ENCODE measurements at regions not wholly inside any gene's neighbourhood (a gene's known extent, or its start where the extent isn't known, plus 50 kb on each side); places are given as distances from the start of the nearest gene placed in this dataset.

GRCh38 chr15:93894438-93895036 is 336.8 kb upstream of the MCTP2 start:
- DNase-seq, result no peak
- Histone ChIP-seq H3K79me2 (ENCODE audit: control insufficient read depth, insufficient read depth, low read length, poor library complexity) (no peaks in the 10 kb centered on the region), H2BK12ac (ENCODE audit: low read length) (no peak overlapping the region), H3K27ac (ENCODE audit: low read depth, low read length) (no peak overlapping the region), H3K79me1 (ENCODE audit: low read length) (no peaks in the 10 kb centered on the region), H3K4ac (ENCODE audit: low read depth, low read length) (no peak overlapping the region), H4K91ac (ENCODE audit: low read depth, low read length) (no peak overlapping the region), H3K23ac (ENCODE audit: low read length) (no peak overlapping the region), H3K36me3 (ENCODE audit: control insufficient read depth in 1 of 2, insufficient read depth in 2 of 2, low read length in 2 of 2) (no peaks in the 10 kb centered on the region), H3K9me3 (ENCODE audit: insufficient read depth, low read depth, low read length) (no peaks in the 10 kb centered on the region), H2BK120ac (ENCODE audit: insufficient read depth, low read length, poor library complexity) (no peak overlapping the region), H3K14ac (ENCODE audit: low read length) (no peak overlapping the region), H4K12ac (ENCODE audit: low read depth, low read length) (no peak overlapping the region), H3K4me3 (ENCODE audit: low read depth, low read length) (no peak overlapping the region), H3K18ac (ENCODE audit: low read length) (no peak overlapping the region), H3K9ac (ENCODE audit: low read length) (no peak overlapping the region), H3K4me1 (ENCODE audit: control insufficient read depth in 1 of 2, insufficient read depth in 2 of 2, low read length in 2 of 2) (no peaks in the 10 kb centered on the region), H4K8ac (ENCODE audit: low read depth, low read length) (no peak overlapping the region), H3K4me2 (ENCODE audit: low read length) (no peak overlapping the region), H2AK5ac (ENCODE audit: low read length) (no peak overlapping the region), H2BK5ac (ENCODE audit: low read depth, low read length, poor library complexity) (no peak overlapping the region), H3K27me3 (ENCODE audit: insufficient read depth, low read length) (no peaks in the 10 kb centered on the region), H2AFZ (ENCODE audit: insufficient read depth, low read length, poor library complexity) (no peak overlapping the region)
- WGBS (ENCODE audit: extremely low coverage, insufficient coverage, insufficient read length), result no CpG with 5 or more reads among the region's 3 CpGs

GRCh38 chr15:93887151-93887550 is 344.2 kb upstream of the MCTP2 start:
- DNase-seq, result no peak
- no peak overlapping the region for H4K12ac ChIP-seq (ENCODE audit: low read depth, low read length)
- no peak overlapping the region for H2BK12ac ChIP-seq (ENCODE audit: low read length)
- no peaks in the 10 kb centered on the region for H3K79me2 ChIP-seq (ENCODE audit: control insufficient read depth, insufficient read depth, low read length, poor library complexity)
- H3K27ac ChIP-seq (ENCODE audit: low read depth, low read length), result no peak overlapping the region
- no peak overlapping the region for H4K8ac ChIP-seq (ENCODE audit: low read depth, low read length)
- H2BK5ac ChIP-seq (ENCODE audit: low read depth, low read length, poor library complexity), result no peak overlapping the region
- no CpG with 5 or more reads among the region's 1 CpG for WGBS (ENCODE audit: extremely low coverage, insufficient coverage, insufficient read length)
- H2AFZ ChIP-seq (ENCODE audit: insufficient read depth, low read length, poor library complexity), result no peak overlapping the region
- H3K18ac ChIP-seq (ENCODE audit: low read length), result no peak overlapping the region
- H3K23ac ChIP-seq (ENCODE audit: low read length), result no peak overlapping the region
- H3K9ac ChIP-seq (ENCODE audit: low read length), result no peak overlapping the region
- H2BK120ac ChIP-seq (ENCODE audit: insufficient read depth, low read length, poor library complexity), result no peak overlapping the region
- H3K4ac ChIP-seq (ENCODE audit: low read depth, low read length), result no peak overlapping the region
- H3K36me3 ChIP-seq (ENCODE audit: control insufficient read depth in 1 of 2, insufficient read depth in 2 of 2, low read length in 2 of 2), result no peaks in the 10 kb centered on the region
- H3K4me3 ChIP-seq (ENCODE audit: low read depth, low read length), result no peak overlapping the region
- no peak overlapping the region for H2AK5ac ChIP-seq (ENCODE audit: low read length)
- no peak overlapping the region for H4K91ac ChIP-seq (ENCODE audit: low read depth, low read length)
- no peaks in the 10 kb centered on the region for H3K79me1 ChIP-seq (ENCODE audit: low read length)
- no peaks in the 10 kb centered on the region for H3K27me3 ChIP-seq (ENCODE audit: insufficient read depth, low read length)
- no peak overlapping the region for H3K4me2 ChIP-seq (ENCODE audit: low read length)
- no peaks in the 10 kb centered on the region for H3K4me1 ChIP-seq (ENCODE audit: control insufficient read depth in 1 of 2, insufficient read depth in 2 of 2, low read length in 2 of 2)
- H3K14ac ChIP-seq (ENCODE audit: low read length), result no peak overlapping the region
- no peaks in the 10 kb centered on the region for H3K9me3 ChIP-seq (ENCODE audit: insufficient read depth, low read depth, low read length)

DNA sequence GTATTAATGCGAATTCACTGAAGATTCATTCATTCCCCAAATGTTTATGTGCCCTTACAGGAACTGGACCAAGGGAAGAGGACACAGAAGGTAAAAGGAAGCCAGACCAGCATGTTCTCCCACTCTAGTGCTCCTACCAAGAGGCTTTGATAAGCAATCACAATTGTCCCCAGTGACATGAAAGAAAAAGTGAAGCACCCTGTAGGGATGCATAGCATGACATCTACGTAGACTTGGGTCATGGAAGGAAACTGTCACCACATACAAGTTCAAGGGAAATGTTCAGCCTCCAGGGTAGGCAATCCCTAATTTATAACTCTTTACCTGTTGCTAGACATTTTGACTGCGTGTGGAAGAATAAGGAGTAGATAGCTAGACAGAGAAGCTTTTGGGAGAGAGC is 348.6 kb upstream of the MCTP2 start:
- no peaks in the 10 kb centered on the region for H3K27me3 ChIP-seq (ENCODE audit: insufficient read depth, low read length)
- no peaks in the 10 kb centered on the region for H3K79me1 ChIP-seq (ENCODE audit: low read length)
- no peak for DNase-seq
- H3K27ac ChIP-seq (ENCODE audit: low read depth, low read length), result no peak overlapping the region
- no peak overlapping the region for H3K9ac ChIP-seq (ENCODE audit: low read length)
- H4K8ac ChIP-seq (ENCODE audit: low read depth, low read length), result no peak overlapping the region
- no peaks in the 10 kb centered on the region for H3K36me3 ChIP-seq (ENCODE audit: control insufficient read depth in 1 of 2, insufficient read depth in 2 of 2, low read length in 2 of 2)
- H3K4me1 ChIP-seq (ENCODE audit: control insufficient read depth in 1 of 2, insufficient read depth in 2 of 2, low read length in 2 of 2), result no peaks in the 10 kb centered on the region
- no peak overlapping the region for H2BK5ac ChIP-seq (ENCODE audit: low read depth, low read length, poor library complexity)
- no peak overlapping the region for H2AK5ac ChIP-seq (ENCODE audit: low read length)
- no peak overlapping the region for H2BK12ac ChIP-seq (ENCODE audit: low read length)
- no peak overlapping the region for H2BK120ac ChIP-seq (ENCODE audit: insufficient read depth, low read length, poor library complexity)
- no peak overlapping the region for H4K91ac ChIP-seq (ENCODE audit: low read depth, low read length)
- no peak overlapping the region for H3K4ac ChIP-seq (ENCODE audit: low read depth, low read length)
- no peak overlapping the region for H3K18ac ChIP-seq (ENCODE audit: low read length)
- H3K4me3 ChIP-seq (ENCODE audit: low read depth, low read length), result no peak overlapping the region
- no peak overlapping the region for H3K14ac ChIP-seq (ENCODE audit: low read length)
- no peak overlapping the region for H4K12ac ChIP-seq (ENCODE audit: low read depth, low read length)
- H3K79me2 ChIP-seq (ENCODE audit: control insufficient read depth, insufficient read depth, low read length, poor library complexity), result no peaks in the 10 kb centered on the region
- H3K23ac ChIP-seq (ENCODE audit: low read length), result no peak overlapping the region
- WGBS (ENCODE audit: extremely low coverage, insufficient coverage, insufficient read length), result no CpG with 5 or more reads among the region's 3 CpGs
- H2AFZ ChIP-seq (ENCODE audit: insufficient read depth, low read length, poor library complexity), result no peak overlapping the region
- H3K4me2 ChIP-seq (ENCODE audit: low read length), result no peak overlapping the region
- H3K9me3 ChIP-seq (ENCODE audit: insufficient read depth, low read depth, low read length), result no peaks in the 10 kb centered on the region

DNA sequence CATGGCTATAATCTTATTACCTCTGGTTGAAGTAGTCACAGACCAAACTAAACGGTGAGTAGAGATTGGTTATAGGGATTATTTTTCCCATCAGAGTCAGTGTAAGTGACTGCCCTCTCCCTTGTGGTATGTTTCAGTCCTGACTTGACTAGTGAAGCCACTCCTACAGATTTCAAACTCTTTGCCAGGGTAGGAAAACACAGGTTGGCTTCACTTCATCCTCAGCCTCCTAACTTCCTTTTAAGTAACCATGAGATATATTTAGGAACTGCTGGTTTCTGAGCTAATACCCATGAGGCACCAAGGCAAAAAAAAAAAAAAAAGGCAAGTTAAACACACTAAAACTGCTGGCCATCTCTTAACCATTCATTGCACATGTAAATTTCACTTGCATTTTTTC is 349.2 kb upstream of the MCTP2 start:
- no peak overlapping the region for H3K9ac ChIP-seq (ENCODE audit: low read length)
- no peaks in the 10 kb centered on the region for H3K9me3 ChIP-seq (ENCODE audit: insufficient read depth, low read depth, low read length)

More for the DNA sequence above, 349.2 kb upstream of the MCTP2 start:
- no peaks in the 10 kb centered on the region for H3K27me3 ChIP-seq (ENCODE audit: insufficient read depth, low read length)
- H4K91ac ChIP-seq (ENCODE audit: low read depth, low read length), result no peak overlapping the region
- H2BK5ac ChIP-seq (ENCODE audit: low read depth, low read length, poor library complexity), result no peak overlapping the region
- no peaks in the 10 kb centered on the region for H3K4me1 ChIP-seq (ENCODE audit: control insufficient read depth in 1 of 2, insufficient read depth in 2 of 2, low read length in 2 of 2)
- H3K27ac ChIP-seq (ENCODE audit: low read depth, low read length), result no peak overlapping the region
- H3K4me2 ChIP-seq (ENCODE audit: low read length), result no peak overlapping the region
- no peaks in the 10 kb centered on the region for H3K79me2 ChIP-seq (ENCODE audit: control insufficient read depth, insufficient read depth, low read length, poor library complexity)
- no peak overlapping the region for H4K12ac ChIP-seq (ENCODE audit: low read depth, low read length)
- no peak overlapping the region for H2AFZ ChIP-seq (ENCODE audit: insufficient read depth, low read length, poor library complexity)
- no peak overlapping the region for H4K8ac ChIP-seq (ENCODE audit: low read depth, low read length)
- no peak overlapping the region for H3K18ac ChIP-seq (ENCODE audit: low read length)
- H3K14ac ChIP-seq (ENCODE audit: low read length), result no peak overlapping the region
- H2BK12ac ChIP-seq (ENCODE audit: low read length), result no peak overlapping the region
- no peak for DNase-seq
- H3K36me3 ChIP-seq (ENCODE audit: control insufficient read depth in 1 of 2, insufficient read depth in 2 of 2, low read length in 2 of 2), result no peaks in the 10 kb centered on the region
- H3K4ac ChIP-seq (ENCODE audit: low read depth, low read length), result no peak overlapping the region
- H2AK5ac ChIP-seq (ENCODE audit: low read length), result no peak overlapping the region
- no peaks in the 10 kb centered on the region for H3K79me1 ChIP-seq (ENCODE audit: low read length)
- no peak overlapping the region for H3K4me3 ChIP-seq (ENCODE audit: low read depth, low read length)
- no peak overlapping the region for H2BK120ac ChIP-seq (ENCODE audit: insufficient read depth, low read length, poor library complexity)
- H3K23ac ChIP-seq (ENCODE audit: low read length), result no peak overlapping the region
- WGBS (ENCODE audit: extremely low coverage, insufficient coverage, insufficient read length), result no CpG with 5 or more reads among the region's 1 CpG

All from trophoblast cell (in vitro differentiated cells and primary cell).